ENCODE measurements at regions not wholly inside any gene's neighbourhood (a gene's known extent, or its start where the extent isn't known, plus 50 kb on each side); places are given as distances from the start of the nearest gene placed in this dataset.

DNA sequence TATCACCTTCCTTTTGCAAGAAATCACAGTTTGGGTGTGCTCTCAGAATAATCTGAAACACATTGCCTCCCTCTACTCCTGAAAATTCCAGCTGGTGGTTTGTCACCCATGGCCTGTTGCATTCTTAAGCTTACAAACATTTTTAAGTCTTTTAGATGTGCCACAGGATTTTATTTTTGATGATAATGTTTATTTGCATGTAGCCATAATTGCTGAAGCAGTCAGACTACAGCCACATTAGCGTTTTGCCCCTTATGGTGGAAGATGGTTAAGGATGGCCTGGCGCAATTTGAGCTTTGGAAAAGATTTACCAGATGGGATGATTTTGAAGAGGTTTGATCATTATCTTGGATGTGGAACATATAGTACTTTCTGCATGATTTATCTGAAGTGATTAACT lies 439.5 kb downstream of the MEIS1 start:
- H3K4me2 ChIP-seq (ENCODE audit: insufficient read depth, low read length), result no peak overlapping the region
- no peaks in the 10 kb centered on the region for H3K79me2 ChIP-seq (ENCODE audit: control insufficient read depth, insufficient read depth, low read length)
- no peaks in the 10 kb centered on the region for H3K9me1 ChIP-seq (replicated peaks; ENCODE audit: control insufficient read depth, extremely low read depth, insufficient read depth, low read length)
- H3K27ac ChIP-seq (ENCODE audit: insufficient read depth, low read depth, low read length), result no peak overlapping the region
- H3K27me3 ChIP-seq (ENCODE audit: control insufficient read depth in 2 of 2, insufficient read depth in 2 of 2, low read length in 2 of 2), result no peaks in the 10 kb centered on the region
- dilution Hi-C loops (cut with MboI; ENCODE audit: extremely low pct_ligation_motif_present, low sequenced_read_pairs), result no loop called here
- peaks cover 7% of the 10 kb centered on the region for H3K4me1 ChIP-seq (ENCODE audit: control insufficient read depth, extremely low read depth, insufficient read depth, low read length)
- H4K20me1 ChIP-seq (replicated peaks; ENCODE audit: control insufficient read depth, extremely low read depth, insufficient read depth, low read length), result no peaks in the 10 kb centered on the region
- no peak overlapping the region for H3K4me3 ChIP-seq (replicated peaks in 1 of 3; ENCODE audit: insufficient read depth in 1 of 3, low read depth in 1 of 3, low read length in 3 of 3)
- no peaks in the 10 kb centered on the region for H3K36me3 ChIP-seq (ENCODE audit: control insufficient read depth in 2 of 2, extremely low read depth in 1 of 2, insufficient read depth in 2 of 2, low read length in 2 of 2)
- ChIA-PET POLR2A (no interaction called here), CTCF (no interaction called here)
- DNase-seq (ENCODE audit: low read depth, low spot score), result no peak
- H3K9me3 ChIP-seq (replicated peaks; ENCODE audit: control insufficient read depth, insufficient read depth, low read length), result no peaks in the 10 kb centered on the region
- H3K9ac ChIP-seq (replicated peaks; ENCODE audit: extremely low read depth, insufficient read depth, low read length), result no peak overlapping the region
- no peak for FAIRE-seq
- H2AFZ ChIP-seq (ENCODE audit: low read depth, low read length), result no peak overlapping the region
- BruUV-seq (replicated peaks), result no TSS peak
- intact Hi-C loops (cut with micrococcal nuclease), result loop anchor here (5.0 kb wide), 1 partner anchor 447 kb away; no protein-coding TSS in a partner anchor
- TF ChIP-seq EZH2 (IDR thresholded peaks at IDR 0.05; ENCODE audit: borderline replicate concordance, low read depth, low read length, severe bottlenecking) (no peak), FOS (IDR thresholded peaks at IDR 0.05; ENCODE audit: borderline replicate concordance, insufficient read depth, low read length) (no peak), MYC (IDR thresholded peaks at IDR 0.05; ENCODE audit: low read depth, low read length) (no peak), JUN (IDR thresholded peaks at IDR 0.05; ENCODE audit: borderline replicate concordance, insufficient read depth, insufficient read length, low read depth) (no peak), POLR2A (IDR thresholded peaks at IDR 0.05; ENCODE audit: low read depth, low read length) (no peak), POLR2AphosphoS5 (IDR thresholded peaks at IDR 0.05; ENCODE audit: insufficient read depth, low read depth, low read length) (no peak), GATA2 (IDR thresholded peaks at IDR 0.05; ENCODE audit: insufficient read depth, insufficient read length, low read depth, low read length) (no peak)
- TF ChIP-seq, protein P1, sequence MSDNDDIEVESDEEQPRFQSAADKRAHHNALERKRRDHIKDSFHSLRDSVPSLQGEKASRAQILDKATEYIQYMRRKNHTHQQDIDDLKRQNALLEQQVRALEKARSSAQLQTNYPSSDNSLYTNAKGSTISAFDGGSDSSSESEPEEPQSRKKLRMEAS (IDR thresholded peaks at IDR 0.05; ENCODE audit: insufficient read depth, insufficient read length), result no peak
- TF ChIP-seq, protein P2, sequence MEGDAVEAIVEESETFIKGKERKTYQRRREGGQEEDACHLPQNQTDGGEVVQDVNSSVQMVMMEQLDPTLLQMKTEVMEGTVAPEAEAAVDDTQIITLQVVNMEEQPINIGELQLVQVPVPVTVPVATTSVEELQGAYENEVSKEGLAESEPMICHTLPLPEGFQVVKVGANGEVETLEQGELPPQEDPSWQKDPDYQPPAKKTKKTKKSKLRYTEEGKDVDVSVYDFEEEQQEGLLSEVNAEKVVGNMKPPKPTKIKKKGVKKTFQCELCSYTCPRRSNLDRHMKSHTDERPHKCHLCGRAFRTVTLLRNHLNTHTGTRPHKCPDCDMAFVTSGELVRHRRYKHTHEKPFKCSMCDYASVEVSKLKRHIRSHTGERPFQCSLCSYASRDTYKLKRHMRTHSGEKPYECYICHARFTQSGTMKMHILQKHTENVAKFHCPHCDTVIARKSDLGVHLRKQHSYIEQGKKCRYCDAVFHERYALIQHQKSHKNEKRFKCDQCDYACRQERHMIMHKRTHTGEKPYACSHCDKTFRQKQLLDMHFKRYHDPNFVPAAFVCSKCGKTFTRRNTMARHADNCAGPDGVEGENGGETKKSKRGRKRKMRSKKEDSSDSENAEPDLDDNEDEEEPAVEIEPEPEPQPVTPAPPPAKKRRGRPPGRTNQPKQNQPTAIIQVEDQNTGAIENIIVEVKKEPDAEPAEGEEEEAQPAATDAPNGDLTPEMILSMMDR (IDR thresholded peaks at IDR 0.05; ENCODE audit: extremely low read depth in 1 of 2, insufficient read depth in 1 of 2, low read depth in 1 of 2, low read length in 2 of 2), result no peak

All from endothelial cell of umbilical vein (primary cell).